NCI-H510A (cell line): ENCODE measurements at regions not wholly inside any gene's neighbourhood (a gene's known extent, or its start where the extent isn't known, plus 50 kb on each side); places are given as distances from the start of the nearest gene placed in this dataset.
A peak's percentile ranks its signal among the peaks of the same experiment; 100 is the strongest.
"Not testable (repeated sequence)": the region's sequence is repeated elsewhere in the genome, so short reads cannot be mapped to it uniquely, and the experiment has no call there.

Experiments
- DNase-seq: peaks from one replicate; lab custom pipeline; 2025; lab: John Stamatoyannopoulos, UW

DNA sequence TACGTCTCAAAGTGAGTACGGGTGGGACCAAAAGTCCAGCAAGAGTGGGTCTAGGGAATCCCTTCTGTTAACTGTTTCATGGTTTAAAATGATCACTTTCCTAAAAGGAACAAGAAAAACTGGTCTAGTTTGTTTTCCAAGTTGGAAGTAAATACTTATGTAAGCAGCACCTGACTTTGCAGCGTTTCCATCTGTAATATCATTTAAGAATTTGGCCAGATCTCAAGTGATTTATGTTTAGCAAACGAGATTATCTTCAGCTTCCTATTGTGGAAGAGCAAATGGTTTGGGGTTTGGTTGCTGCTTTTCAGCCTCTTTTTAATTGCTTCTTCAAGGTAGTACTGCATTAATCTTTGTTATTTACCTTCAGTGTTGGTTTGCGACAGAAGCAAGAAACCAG lies 50.4 kb downstream of the FHIP1A start:
- DNase-seq = no peak

GRCh38 chr4:151460434-151460833 lies 51.5 kb downstream of the FHIP1A start:
- DNase-seq = no peak

DNA sequence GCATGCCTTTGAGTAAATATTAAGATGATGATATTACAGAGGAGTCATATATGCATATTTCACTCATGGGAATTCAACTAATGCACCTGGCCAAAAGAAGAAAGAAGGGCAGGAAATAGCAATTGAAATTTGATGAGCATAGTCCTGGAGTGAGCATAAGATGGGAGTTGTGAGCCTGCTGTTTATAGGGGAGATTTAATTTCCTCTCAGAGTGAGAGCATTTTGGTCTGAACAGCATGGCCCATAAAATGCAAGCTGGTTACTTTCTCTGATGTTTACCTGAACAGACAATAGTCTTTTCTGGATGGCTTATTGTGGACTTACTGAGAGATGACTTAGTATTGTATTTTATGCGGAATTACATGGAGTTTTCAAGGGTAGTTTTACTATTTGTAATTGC lies 53.6 kb downstream of the FHIP1A start:
- no peak for DNase-seq

- no peak for DNase-seq
These were observed 60.0 kb downstream of the FHIP1A start for GRCh38 chr4:151468715-151469696.

- no peak for DNase-seq
These were observed 61.0 kb downstream of the FHIP1A start for GRCh38 chr4:151469970-151470369.

DNA sequence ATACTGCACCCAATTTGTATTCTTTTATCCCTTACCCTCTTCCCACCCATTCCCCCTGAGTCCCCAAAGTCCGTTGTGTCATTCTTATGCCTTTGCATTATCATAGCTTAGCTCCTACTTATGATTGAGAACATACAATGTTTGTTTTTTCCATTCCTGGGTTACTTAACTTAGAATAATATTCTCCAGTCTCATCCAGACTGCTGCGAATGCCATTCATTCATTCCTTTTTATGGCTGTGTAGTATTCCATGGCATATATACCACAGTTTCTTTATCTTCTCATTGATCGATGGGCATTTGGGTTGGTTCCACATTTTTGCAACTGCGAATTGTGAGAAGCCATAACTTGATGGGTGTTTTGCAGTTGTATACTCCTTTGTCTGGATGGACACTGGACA lies 62.8 kb downstream of the FHIP1A start:
- no peak for DNase-seq

- no peak for DNase-seq
These were observed 63.3 kb downstream of the FHIP1A start for GRCh38 chr4:151472297-151472696.

DNA sequence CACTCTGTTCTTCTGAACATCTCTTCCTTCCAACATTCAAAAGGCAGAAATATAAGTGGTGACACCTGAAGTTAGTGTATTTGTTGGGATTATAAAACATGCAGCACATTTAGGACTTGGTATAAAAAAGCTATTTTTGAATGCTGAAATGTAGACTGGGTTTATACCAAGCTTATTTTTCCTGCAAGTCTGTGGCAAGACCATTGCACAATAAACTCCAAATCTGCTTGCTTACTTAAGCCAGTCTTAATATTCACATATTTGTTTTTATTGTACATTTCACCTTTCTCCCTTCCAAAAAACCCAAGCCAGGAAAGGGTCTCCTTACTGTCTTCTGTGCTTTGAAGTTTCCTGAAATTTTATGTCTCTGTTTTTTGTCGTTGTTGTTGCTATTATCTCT lies 63.7 kb downstream of the FHIP1A start:
- no peak for DNase-seq

DNA sequence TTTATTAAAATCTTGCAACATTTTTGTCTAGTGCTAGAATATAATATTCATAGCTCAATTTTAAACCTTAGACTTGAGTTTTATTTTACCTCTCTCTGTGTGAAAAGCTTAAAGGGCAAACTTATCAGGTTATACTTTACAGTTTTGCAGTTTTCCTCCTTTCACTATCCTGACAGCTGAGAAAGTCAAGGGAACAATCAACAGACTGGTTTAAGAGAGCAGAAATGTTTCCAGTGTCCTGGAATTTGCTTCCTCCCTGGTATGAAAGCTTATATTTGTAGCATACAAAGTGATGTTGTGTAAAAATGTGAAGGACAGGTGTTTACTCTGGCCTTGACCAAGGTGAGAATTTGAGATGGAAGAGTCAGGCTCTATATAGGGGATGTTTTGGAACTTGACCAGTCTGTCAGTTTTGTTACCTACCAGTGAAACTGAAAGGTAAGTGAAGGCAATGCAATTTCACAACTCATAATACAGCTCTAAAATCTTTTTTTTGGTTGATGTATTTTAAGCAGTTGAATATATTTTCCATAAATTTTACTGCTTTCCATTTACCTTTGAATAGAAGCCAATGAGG lies 64.6 kb downstream of the FHIP1A start:
- no peak for DNase-seq

GRCh38 chr4:151475035-151475714 lies 66.2 kb downstream of the FHIP1A start:
- no peak for DNase-seq

DNA sequence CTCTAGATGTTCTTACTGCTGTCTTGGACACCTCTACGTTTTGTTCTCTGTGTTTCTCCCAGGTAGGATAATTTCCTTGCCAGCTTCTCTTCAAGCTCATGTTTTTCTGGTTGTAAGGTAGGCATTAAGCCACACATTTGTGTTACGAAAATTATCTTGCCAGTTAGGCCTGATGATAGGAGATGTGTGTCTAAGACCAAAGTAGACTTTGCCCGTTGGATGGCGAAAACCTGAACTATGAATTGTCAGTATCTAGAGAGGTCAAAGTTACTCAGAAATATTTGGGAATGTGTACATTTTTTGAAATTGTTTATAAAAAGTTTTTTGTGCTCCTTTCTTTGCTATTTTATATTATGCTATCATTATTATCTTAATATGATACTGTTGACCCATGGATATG lies 72.8 kb downstream of the FHIP1A start:
- no peak for DNase-seq

- no peak for DNase-seq
These were observed 75.6 kb downstream of the FHIP1A start for GRCh38 chr4:151484396-151485102.

DNA sequence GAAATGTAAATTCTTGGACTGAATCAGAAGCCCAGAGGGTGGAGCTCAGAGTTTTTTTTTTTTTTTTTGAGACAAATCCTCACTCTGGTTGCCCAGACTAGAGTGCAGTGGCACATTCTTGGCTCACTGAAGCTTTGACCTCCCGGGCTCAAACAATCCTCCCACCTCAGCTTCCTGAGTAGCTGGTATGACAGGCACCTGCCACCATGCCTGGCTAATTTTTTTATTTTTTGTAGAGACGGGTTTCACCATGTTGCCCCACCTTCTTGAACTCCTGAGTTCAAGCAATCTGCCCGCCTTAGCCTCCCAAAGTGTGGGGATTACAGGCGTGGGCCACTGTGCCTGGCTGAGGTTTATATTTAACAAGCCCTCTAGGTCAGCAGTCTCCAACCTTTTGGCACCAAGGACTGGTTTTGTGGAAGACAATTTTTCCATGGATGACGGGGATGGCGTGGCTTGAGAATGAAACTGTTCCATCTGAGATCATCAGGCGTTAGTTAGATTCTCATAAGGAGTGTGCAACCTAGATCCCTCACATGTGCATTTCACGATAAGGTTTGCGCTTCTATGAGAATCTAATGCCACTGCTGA lies 76.7 kb downstream of the FHIP1A start:
- DNase-seq = no peak

DNA sequence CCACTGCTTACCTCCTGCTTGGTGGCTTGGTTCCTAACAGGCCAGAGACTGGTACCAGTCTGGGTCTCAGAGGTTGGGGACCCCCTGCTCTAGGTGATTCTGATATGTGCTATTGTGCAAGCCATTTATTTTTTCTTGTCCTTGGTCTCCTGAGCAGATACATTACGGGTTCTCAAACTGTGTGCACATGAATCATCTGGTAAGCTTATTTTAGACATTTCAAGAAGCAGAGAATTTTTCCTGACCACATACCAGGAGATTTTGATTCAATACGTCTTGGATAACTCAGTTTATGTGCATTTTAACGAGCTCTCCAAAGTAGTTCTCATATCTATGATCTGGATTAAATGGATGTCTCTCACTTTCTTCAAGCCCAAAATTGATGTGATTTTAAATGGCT lies 77.2 kb downstream of the FHIP1A start:
- no peak for DNase-seq

DNA sequence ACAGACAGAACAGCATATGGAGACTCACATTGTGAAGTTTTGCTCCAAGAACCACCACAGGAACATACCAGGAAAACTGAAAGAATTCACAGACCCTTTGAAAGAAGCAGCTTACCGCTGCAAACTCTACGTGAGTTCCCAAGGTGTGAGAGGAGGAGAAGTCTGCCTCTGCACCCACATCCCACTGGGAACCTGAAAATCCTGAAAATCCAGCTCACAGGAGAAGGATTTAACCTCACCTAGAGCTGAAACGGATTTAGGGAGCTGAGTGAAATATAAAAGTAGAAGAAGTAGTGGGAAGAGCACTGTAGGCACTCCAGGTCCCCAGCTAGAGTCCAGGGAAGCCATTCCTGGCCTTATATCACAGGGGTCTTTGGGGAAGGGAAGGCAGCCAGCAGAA lies 80.0 kb downstream of the FHIP1A start:
- DNase-seq = no peak

DNA sequence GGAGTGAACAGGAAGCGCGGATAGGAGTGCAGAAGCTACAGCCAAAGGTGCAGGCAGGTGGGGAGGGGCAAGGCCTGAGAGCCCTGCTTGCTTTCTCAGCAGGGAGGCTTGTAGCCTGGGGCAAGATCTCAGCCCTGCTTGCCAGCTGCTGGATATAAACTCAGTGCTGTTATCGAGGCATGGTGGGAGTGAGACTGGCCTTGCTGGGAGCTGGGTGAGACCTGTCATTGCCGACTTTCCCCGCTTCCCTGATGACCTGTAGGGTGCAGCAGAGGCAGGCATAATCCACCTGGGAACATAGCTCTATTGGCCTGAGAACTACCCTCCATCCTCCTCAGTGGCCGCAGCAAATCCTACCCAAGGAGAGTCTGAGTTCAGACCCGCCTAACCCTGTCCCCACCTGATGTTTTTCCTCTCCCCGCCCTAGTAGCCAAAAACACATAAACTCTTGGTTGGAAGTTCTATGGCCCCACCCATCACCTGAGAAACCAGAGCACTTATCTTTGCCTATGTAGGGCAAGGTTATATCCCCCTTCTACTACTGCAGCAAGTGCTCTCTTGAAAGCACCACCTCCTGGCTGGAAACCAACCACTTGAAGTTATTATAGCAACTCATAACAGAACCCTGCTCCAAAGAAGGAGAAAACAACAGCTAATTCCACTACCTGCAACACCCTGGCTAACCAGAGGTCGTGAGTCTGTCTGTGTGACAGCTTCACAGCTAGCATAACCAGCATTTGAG lies 80.7 kb downstream of the FHIP1A start:
- peak; percentile 48 for DNase-seq

- DNase-seq = not testable (repeated sequence)
These were observed 86.6 kb downstream of the FHIP1A start for GRCh38 chr4:151495612-151496011.

- DNase-seq = not testable (repeated sequence)
These were observed 102.6 kb downstream of the FHIP1A start for GRCh38 chr4:151511548-151511947.

DNA sequence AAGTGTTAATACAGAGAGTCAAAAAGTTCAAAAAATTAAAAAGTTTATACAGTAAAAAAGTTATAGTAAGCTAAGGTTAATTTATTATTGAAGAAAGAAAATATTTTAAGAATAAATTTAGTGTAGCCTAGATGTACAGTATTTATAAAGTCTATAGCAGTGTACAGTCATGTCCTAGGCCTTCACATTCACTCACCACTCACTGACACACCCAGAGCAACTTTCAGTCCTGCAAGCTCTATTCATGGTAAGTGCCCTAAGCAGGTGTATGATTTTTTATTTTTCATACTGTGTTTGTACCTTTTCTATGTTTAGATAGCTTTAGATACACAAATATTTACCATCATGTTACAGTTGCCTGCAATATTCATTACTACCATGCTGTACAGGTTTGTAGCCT lies 108.9 kb downstream of the FHIP1A start:
- DNase-seq = no peak

- DNase-seq = no peak
These were observed 109.4 kb downstream of the FHIP1A start for GRCh38 chr4:151518359-151518758.

GRCh38 chr4:151519728-151520415 lies 110.9 kb downstream of the FHIP1A start:
- no peak for DNase-seq
